HG03045 (cell line): ENCODE measurements at regions not wholly inside any gene's neighbourhood (a gene's known extent, or its start where the extent isn't known, plus 50 kb on each side); places are given as distances from the start of the nearest gene placed in this dataset.
"Not testable (repeated sequence)": the region's sequence is repeated elsewhere in the genome, so short reads cannot be mapped to it uniquely, and the experiment has no call there.

Experiments used
- ATAC-seq: cut with Tn5 transposase; IDR thresholded peaks from one replicate; pipeline ENCODE4 v1.9.1; 2021; ENCODE audit warnings: mild to moderate bottlenecking, moderate library complexity; ENCODE audit not compliant: unreplicated experiment

GRCh38 chr3:109784852-109785631, 447.7 kb upstream of the DPPA4 start:
- no peak for ATAC-seq

GRCh38 chr3:109803274-109803673, 465.9 kb upstream of the DPPA4 start:
- no peak for ATAC-seq

GRCh38 chr3:109804697-109805096, 467.4 kb upstream of the DPPA4 start:
- no peak for ATAC-seq

GRCh38 chr3:109806929-109807328, 469.6 kb upstream of the DPPA4 start:
- ATAC-seq = no peak

- no peak for ATAC-seq
Measured at GRCh38 chr3:109809513-109809912, 472.2 kb upstream of the DPPA4 start.

GRCh38 chr3:109818081-109818480, 480.7 kb upstream of the DPPA4 start:
- no peak for ATAC-seq

GRCh38 chr3:109819734-109820133, 482.4 kb upstream of the DPPA4 start:
- no peak for ATAC-seq

GRCh38 chr3:109825971-109826810, 488.8 kb upstream of the DPPA4 start:
- ATAC-seq = no peak

- no peak for ATAC-seq
Measured at GRCh38 chr3:109831403-109831802, 494.1 kb upstream of the DPPA4 start.

GRCh38 chr3:109835958-109836357, 498.6 kb upstream of the DPPA4 start:
- ATAC-seq = no peak

- ATAC-seq = no peak
Measured at GRCh38 chr3:109851854-109852253, 514.5 kb upstream of the DPPA4 start.

- ATAC-seq = no peak
Measured at GRCh38 chr3:109852283-109852682, 514.9 kb upstream of the DPPA4 start.

GRCh38 chr3:109853077-109853731, 515.9 kb upstream of the DPPA4 start:
- ATAC-seq = no peak

GRCh38 chr3:109863701-109864100, 526.4 kb upstream of the DPPA4 start:
- no peak for ATAC-seq

GRCh38 chr3:109864452-109864851, 527.1 kb upstream of the DPPA4 start:
- ATAC-seq = no peak

- ATAC-seq = no peak
Measured at GRCh38 chr3:109869586-109869985, 532.2 kb upstream of the DPPA4 start.

GRCh38 chr3:109874896-109875708, 537.8 kb upstream of the DPPA4 start:
- no peak for ATAC-seq

GRCh38 chr3:109877616-109878015, 540.3 kb upstream of the DPPA4 start:
- not testable (repeated sequence) for ATAC-seq

- no peak for ATAC-seq
Measured at GRCh38 chr3:109882144-109882543, 544.8 kb upstream of the DPPA4 start.

- ATAC-seq = no peak
Measured at GRCh38 chr3:109887293-109887692, 549.9 kb upstream of the DPPA4 start.

GRCh38 chr3:109888026-109888425, 550.7 kb upstream of the DPPA4 start:
- no peak for ATAC-seq
